Umbilical cord (tissue), 1 donor: ENCODE measurements at regions not wholly inside any gene's neighbourhood (a gene's known extent, or its start where the extent isn't known, plus 50 kb on each side); places are given as distances from the start of the nearest gene placed in this dataset.

Experiments
- DNase-seq: peaks from one replicate; pipeline ENCODE4 v3.0.0-alpha.2; 2015; ENCODE audit warnings: low spot score

DNA sequence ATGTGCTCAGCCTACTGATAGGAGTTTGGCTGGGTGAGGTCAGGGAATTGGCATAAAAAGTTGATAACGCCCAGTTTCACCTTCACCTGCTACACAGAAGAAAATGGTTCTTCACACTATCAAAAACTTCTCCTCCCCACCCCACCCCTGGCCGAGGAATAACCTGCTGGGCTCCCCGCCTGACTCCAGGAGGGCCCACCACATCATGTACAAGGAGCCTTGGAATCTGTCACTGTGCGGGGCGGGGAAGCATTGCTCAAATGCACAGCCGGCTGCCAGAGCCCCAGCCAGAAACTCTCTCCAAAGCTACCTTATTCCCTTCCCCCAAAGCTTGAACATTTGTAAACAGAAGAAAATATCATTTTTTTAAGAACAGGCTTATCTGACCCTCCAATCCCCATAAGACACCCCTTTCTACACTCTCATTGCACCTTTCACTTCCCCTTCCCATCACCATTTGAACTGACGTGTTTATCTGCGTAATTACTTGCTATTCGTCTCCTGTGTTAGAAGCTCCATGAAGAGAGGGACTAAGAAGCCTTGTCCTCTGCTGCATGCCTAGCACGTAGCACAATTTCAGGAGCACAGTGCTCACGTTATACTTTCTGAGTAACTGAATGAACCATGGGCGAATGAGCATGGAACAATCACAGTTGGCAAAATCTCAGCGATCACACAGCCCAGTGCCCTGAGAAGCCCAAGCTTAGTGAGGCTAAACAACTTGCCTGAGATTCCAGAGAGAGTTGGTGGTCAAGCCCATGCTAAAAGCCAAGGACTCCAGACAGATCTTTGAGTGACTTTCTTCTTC, 82.9 kb downstream of the HES1 start:
- no peak for DNase-seq

DNA sequence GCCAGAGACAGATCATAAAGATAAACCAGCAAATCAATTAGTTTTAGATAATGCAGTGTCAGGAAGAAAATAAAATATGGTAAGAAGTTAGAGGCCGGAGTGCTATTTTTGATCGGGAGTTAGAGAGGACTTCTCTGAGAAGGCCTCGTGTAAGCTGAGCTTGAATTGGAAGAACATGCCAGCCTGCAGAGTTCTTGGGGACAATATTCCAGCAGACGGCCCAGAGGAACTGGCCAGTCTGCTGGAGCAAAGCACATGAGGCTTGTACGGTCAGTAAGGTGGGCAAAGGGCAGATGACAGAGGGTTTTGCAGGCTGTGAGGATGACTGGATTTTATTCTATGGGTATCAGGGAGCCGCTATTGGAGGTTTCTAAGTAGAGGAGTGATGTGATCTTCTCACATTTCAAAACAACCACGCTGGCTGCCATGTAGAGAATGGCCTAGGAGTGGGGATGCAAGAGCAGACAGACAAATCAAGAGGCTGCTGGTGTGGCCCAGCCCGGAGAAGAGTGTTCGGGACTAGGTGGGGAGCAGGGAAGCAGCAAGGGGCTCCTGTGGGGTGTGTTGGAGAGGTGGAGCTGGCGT, 84.0 kb downstream of the HES1 start:
- no peak for DNase-seq

DNA sequence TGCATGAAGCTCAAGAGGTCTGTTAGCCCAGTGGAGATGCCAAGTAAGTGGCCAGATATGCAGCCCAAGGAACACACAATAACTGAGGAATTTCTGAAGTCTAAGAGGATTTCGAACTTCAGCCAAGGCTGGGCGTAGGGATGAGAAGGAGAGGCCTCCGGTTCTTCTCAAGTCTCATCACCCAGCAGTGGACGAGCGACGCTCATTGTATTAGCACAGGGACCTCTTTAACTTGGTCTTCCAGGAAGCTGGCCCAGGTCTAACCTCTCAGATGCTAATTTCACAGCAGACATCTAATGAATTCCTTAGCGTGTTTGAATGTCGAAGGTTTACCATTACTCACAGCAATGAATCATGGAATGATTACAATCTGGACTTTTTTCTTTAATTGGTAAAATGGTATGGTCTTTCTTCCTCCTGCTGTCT, 85.0 kb downstream of the HES1 start:
- DNase-seq = no peak

DNA sequence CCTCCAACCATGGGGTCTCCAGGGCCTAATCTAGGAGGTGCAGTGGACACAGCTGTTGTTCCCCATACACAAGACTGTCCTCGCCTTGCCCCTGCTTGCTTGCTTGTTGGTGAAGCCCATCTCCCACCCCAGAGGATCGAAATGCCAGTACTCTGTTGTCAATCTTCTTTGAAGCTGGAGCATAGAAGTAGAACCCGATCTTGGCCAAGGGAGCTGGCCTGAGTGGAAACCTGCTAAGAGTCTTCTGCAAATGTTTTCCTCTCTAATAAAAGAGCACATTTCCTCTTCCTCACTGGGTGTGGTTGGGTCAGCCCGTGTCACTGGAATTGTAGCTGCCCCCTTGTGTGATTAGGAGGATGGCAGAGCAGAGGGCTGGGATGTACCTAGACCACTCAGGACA, 85.4 kb downstream of the HES1 start:
- DNase-seq = no peak

DNA sequence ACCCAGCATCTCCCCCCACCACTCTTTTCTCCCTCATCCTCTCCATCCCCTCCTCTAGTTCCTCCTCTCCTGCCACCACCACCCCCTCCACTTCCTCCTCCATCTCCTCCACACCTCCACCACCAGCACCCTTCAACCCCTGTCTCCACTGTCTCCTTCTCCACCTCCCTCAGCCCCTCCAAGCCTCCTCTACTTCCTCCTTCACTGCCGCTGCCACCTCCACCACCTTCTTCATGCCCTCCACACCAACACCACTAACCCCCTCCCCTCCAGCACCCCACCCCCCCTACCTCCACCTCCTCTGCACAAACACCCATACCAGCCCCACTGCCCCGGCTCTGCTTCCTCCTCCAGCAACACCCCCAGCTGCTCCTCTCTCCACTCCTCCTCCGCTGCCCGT, 88.0 kb downstream of the HES1 start:
- DNase-seq = no peak

DNA sequence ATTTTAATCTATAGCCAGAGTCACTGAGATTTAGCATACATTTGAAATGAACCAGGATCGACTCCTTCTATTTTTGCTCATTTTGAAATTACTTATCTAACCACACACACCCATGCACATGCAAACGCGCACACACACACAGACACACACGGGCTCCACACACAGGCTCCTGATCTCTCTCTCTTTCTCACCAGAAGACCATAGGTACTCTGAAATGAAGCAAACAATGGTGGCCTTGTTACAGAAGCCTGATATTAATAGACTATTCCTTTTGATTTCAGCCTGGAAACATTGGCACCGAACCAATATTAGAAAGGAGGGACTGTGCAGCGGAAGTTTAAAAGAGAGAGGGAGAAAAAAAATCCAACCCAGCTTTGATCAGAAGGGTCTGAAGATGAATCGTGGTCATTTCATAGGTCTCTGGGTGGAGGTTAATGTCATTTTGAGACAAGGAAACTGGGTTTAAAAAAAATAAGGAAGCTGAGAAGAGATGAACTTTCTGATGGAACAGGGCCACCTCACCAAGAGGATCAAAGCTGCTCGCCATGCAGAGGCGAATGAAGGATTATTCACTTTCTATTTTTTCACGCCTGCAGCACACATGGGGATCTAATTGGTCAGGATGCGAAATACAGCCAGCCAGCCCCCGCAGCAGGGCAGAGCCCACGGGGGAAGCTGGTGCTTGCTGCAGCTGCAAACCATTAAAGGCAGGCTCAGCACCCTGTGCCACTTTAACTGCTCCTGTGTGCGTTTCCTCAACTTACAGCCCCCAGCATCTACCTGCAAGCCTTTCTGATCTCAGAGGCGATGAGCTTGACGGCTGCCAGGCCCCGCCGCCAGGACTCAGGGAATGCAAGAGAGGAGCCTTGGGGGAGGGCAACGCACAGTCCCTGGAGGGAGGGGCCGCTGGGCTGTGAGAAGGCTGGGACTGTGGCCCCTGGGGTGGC, 88.8 kb downstream of the HES1 start:
- DNase-seq = no peak

DNA sequence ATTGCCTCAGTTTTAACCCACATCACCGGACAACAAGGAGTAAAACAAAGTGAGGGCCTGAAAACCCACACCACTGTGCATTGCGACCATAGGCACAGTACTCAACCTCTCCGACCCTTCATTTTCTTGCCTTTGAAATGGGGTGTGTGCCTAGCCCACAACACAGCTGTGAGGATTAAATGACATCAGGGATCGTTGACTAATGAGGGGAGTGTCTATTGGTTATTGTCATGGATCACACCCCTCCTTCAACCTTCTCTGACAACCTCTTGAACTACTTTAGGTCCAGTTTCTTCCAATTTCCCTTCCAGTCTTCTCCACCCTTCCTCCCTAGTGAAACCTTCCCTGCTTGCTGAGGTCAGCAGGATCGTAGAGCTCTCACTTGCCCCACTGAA, 89.5 kb downstream of the HES1 start:
- DNase-seq = no peak

DNA sequence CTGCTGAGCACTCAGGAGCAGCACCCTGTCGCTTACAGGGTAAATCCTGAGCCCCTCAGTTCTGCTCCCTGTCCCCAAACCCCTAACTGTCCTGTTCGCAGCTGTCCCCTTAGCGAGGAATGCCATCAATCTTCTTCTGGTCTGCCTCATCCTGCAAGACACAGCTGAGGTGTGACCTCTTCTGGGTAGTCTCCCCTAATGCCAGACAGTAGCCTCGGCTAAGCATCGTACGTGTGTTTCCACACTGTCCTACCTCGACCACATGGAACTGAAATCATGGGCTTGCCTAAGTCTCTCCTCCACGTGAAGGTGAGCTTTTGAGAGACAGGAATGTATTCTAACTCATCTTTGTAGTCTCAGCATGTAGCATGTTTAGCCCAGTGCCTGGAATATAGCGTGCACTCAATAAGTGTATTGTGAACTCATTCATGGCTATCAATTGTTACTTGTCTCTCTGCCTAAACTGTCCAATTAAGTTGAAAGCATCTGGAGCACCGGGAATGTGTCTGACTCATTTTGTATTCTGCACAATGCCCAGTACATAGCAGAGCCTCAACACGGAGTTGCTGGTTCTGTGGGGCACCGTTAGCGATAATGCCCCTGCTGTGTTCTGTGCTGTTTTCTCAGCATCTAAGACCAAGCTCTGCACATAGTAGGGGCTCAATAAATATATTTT, 90.2 kb downstream of the HES1 start:
- no peak for DNase-seq

DNA sequence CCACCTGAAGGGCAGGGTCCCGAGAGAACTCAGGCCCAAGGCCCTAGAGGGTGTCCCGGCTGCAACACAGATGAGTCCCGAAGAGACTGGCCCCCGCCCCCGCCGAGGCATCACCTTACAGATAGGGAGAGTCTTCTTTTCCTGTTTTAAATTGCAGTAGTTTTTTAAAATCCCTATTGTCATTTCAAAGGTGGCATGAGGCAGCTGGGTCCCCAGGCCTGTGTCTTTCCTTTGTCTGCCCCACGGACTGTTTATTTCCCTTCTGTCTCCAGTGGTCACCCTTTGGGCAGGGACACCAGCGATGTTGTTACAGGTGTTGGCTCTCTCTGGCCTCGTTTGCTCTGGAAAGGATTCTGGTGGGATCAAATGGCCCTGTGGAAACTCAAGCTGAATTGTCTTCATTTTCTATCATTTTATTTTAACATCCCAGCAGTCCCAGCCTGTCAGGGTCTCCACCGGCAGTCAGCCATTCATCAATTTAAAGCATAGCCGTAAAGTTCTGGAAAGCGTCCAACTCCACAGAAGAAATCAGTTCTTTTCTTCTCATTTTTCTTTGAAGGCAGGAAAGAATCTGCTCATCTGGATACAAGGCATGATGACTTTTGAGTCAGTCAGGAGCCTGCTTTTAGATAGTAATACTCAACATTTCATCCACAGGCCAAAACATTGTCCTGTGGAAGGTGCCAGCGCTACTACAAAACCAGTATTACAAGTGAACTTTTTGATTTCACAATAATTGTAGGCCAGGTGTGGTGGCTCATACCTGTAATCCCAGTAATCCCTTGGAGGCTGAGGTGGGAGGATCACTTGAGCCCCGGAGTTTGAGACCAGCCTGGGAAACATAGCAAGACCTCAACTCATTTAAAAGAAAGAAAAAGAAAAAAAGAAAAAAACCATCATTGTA, 96.2 kb downstream of the HES1 start:
- DNase-seq = no peak

DNA sequence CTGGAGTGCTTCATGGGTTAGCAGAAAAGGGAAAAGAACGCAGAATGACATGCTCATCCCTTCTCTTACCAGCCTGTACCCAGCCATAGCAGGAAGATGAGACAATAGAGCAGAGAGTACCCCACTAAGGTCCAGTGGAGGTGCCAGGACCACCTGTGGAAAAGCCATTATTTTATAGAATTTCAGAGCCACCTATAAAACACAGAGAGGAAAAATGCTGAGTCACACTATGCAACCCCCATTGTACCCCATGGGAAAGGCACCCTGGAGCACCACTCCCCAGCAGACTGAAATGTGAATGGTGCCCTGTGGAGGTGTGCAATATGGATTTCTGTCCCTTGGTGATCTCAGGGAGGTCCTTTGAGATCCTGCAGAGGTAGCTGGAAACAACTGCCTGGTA, 97.2 kb downstream of the HES1 start:
- DNase-seq = no peak

DNA sequence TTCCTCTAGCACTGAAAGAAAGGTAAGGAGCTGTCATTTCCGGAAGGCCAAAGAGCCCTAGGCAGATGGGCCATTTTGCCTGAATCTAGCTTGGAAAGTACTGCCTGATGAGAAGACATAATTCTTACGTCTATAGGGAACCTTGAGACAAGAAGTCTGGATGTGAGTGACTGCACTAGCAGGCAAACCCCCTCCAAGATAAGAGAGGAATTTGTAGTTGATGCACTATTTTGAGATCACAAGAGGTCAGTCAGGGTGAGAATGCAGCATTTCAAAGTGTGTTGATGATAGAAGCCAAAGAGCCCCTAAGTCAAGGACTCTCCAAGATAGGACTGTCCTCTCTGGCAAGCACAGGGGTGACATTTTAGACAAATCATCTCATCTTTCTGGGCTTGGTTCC, 99.2 kb downstream of the HES1 start:
- DNase-seq = no peak

DNA sequence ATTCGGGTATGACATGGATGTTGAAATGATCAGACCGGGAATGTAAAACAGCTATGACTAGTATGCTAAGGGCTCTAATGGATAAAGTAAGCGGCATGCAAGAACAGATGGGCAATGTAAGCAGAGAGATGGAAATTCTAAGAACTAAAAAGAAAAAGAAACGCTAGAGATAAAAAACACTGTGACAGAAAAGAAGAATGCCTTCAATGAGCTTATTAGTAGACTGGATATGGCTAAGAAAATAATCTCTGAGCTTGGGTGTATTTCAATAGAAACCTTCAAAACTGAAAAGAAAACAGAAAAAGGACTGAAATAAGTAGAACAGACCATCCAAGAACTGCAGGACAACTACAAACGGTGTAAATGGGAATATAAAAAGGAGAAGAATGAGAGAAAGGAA, 101.2 kb downstream of the HES1 start:
- no peak for DNase-seq

DNA sequence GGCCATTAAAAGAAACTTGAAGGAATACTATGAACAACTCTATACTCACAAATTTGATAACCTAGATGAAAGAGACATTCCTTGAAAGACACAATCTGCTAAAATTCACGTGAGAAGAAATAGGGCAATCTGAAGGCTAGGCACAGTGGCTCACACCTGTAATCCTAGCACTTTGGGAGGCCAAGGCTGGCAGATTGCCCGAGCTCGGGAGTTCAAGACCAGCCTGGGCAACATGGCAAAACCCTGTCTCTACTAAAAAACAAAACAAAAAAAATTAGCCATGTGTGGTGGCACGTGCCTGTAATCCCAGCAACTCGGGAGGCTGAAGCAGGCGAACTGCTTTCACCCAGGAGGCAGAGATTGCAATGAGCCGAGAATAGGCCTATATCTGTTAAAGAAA, 104.8 kb downstream of the HES1 start:
- no peak for DNase-seq

DNA sequence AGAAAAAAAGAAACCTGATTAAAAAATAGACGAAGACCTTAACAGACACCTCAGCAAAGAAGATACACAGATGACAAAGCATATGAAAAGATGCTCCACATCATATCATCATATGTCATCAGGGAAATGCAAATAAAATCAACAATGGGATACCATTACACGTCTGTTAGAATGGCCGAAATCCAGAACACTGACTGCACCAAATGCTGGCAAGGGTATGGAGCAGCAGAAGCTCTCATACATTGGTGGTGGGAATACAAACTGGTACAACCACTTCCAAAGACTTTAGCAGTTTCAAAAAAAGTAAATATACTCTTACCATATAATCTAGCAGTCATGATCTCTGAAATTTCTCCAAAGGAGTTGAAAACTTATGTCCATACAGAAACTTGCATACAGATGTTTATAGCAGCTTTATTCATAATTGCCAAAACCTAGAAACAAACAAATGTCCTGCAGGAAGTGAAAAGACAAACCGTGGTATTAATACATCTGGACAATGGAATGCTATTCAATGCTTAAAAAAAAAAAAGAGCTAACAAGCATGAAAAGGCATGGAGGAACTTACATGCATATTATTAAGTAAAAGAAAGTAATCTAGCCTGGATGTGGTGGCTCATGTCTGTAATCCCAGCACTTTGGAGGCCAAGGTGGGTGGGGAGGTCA, 107.4 kb downstream of the HES1 start:
- no peak for DNase-seq

DNA sequence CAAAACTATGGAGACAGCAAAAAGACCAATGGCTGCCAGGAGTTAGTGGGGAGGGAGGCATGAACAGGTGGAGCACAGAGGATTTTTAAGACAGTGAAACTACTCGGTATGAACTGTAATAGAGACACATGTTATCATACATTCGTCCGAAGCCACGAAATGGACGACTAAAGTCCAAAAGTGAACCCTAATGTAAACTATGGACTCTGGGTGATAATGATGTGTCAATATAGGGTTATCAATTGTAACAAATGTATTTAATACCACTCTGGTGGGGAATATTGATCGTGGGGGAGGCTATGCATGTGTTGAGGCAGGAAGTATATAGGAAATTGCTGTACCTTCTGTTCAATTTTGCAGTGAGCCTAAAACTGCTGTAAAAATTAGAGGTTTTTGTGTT, 107.0 kb downstream of the CPN2 start:
- no peak for DNase-seq

DNA sequence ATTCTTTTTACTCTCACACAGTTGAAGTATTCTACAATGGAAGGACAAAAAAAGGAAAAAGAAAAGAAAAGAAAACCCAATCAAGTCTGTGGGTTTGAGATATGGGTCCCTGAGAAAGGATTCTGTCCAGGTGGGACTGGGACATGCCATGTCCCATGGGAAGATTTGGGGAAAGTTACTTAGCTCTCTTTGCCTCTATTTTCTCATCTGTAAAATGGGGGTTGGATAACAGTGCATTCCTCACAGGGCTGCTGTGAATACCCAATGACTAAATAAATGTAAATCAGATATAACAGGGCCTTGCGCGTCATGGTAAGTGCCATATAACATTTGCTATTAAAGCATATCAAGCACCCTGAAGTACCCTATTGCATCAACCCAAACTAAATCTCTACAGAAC, 105.7 kb downstream of the CPN2 start:
- no peak for DNase-seq

DNA sequence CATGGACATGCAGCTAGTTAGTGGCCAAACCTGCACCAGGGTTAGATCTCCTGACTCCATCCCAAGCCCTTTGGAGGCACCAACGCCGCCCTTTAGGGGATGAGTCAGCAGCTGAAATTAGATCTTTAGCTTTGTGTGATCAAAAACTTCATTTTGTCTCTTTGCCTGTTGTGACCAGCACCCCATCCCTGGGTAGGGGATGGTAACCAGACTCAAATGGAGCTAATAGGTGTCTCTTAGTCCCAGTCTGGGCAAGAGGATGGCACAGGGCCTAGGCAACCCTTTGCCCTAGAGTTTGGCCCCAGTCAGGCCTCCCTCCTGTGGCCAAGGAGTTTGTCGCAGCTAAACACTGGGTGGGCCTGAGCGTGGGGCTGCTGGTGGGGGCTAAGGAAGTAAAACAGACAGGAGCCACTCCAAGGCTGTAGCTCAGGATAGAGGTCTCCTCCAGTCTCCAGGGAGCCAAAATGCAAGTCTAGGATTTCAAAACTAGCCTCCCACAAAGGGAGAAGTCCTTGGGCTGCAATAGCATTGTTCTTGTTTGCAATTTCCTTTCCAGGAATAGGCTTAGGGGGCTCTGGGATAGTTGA, 105.1 kb downstream of the CPN2 start:
- no peak for DNase-seq

DNA sequence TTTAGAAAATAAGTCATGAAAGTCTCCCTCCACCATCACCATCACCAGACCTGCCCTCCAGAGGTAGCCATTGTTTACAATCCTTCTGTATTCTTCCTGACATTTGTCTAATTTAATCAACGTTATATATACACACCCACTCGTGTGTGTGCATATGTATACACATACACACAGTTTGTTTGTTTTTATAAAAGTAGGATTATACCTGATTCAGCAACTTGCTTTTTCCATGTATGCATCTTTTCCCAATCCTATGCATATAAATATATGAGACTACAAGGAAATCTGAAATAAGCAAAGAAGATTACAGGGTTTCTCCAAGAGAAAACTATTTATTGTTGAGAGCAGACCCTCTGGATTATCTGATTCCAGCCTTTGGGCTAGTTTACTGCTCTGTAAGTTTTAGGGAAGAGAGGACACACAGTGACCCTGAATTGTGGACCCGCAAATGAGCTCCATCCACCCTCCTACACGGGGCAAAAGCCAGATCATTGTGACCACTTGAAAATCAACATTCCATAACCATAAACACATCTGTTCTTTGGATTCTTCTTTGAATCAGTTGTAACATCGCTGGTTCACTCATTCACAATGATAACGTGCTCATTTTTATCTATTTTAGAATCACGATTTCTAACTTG, 104.3 kb downstream of the CPN2 start:
- DNase-seq = no peak

DNA sequence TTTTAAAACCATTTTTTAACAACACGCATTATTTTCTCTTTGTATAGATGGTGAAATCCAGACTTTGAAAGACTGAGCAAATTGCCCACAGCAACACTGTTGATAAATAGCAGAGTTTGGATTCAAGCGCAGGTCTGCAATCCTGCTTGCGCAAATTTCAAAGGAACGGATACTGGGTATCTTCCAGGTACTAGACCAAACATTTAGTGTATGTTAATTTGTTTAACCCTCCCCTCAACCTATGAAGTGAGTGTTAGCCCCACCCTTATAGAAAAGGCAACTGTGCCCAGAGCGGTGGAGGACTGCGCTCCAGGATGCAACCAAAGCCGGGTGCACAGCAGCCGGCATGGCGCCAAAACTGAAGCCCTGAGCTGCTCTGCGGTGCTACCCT, 103.8 kb downstream of the CPN2 start:
- no peak for DNase-seq
